ENCODE measurements at regions not wholly inside any gene's neighbourhood (a gene's known extent, or its start where the extent isn't known, plus 50 kb on each side); places are given as distances from the start of the nearest gene placed in this dataset.

GRCh38 chr3:3923619-3924018 is 124.4 kb downstream of the LRRN1 start:
- no peak for TF ChIP-seq POLR2A (IDR thresholded peaks at IDR 0.05)
- TF ChIP-seq CTCF (IDR thresholded peaks at IDR 0.05), result no peak
